GM19193 (cell line): ENCODE measurements at regions not wholly inside any gene's neighbourhood (a gene's known extent, or its start where the extent isn't known, plus 50 kb on each side); places are given as distances from the start of the nearest gene placed in this dataset.
A peak's percentile ranks its signal among the peaks of the same experiment; 100 is the strongest.

Experiments
- POLR2A ChIP-seq: IDR thresholded peaks from 4 replicates; pipeline ENCODE4 v1.6.1; 2011; ENCODE audit not compliant: insufficient read depth, insufficient read length; ENCODE audit errors: extremely low read depth

DNA sequence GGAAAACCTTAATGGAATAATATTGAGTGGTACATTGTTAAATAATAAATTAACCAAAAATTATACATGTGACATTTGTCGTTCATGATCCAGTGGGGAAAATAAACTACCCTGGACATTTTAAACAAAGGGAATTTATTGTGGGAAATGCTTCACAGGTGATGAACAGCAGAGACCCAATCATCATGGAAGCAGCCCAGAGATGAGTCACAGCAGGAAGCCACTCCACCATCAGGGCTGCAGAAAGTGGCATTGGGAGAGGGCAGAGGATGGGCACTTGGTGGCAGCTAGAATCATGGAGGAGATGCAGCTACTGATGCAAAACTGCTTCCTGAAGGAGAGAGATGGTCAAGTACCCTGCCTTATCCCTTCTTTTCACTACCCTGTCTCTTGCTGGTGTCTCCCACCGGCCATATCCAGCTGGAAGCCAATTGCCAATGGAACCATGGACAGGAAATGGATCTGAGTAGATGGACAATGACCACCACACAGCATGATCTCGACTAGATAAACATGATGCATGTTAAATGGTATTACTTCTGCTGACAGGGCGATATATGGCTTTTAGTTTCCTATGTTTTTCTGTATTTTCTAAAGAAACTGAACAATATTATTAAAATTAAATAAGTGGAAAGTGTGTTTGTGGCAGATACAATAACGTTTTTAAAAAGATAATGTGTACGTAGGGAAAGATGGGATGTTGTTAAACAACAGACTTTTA, 139.8 kb downstream of the RPIA start:
- no peak for TF ChIP-seq POLR2A

DNA sequence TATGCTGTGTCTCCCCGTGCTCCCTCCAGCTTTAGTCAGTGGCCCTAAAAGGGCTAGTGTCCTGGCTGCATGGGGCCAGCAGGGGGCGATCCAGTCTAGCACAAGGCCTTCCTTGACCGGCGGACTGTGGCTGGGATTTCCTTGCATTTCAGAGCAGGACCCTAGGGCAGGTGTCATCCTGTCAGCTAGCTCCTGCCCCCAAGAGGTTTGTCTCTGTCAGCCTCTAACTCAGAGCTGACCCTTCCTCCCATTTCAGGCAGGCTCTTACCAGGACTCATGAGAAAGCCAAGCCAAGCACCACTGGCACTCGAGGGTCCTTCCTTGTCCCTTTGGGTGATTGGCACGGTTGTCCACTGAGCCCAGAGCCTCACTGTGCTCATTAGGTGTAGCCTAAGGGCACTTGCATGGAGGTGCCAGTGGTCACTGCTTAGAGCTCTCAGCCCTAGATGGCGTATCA, 140.3 kb downstream of the RPIA start:
- peak; percentile 58 for TF ChIP-seq POLR2A

DNA sequence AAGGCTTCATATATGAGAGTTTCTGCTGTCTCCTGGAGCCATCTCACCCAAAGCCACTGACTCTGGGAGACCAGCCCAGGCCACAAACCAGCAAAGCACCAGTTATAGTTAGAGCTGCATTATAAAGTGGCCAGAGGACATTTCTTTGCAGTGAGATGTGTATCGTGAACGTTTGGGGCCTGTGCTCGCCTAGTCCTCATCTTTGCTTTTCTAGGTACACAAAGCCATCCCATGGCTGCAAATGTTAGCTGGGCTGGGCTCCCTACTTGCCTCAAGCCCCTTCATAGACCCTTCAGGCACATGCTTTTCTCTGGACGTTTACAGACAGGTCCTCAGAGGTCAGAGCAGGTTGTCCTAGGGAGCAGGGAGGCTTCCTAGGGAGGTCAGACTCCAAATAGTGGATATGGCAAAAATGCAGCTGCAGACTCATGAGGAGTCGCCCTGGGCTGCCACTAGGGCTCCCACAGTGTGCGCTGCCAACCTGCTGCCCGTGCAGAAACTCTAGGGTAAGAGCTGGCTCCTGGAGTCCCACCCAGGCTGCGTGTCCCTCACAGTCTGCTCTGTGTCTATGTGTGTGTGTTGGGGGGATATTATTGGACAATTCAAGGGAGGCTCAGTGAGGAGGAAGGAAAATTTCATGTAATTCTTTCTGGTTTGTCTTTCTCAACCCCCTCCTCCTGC, 141.0 kb downstream of the RPIA start:
- TF ChIP-seq POLR2A = peak; percentile 76

DNA sequence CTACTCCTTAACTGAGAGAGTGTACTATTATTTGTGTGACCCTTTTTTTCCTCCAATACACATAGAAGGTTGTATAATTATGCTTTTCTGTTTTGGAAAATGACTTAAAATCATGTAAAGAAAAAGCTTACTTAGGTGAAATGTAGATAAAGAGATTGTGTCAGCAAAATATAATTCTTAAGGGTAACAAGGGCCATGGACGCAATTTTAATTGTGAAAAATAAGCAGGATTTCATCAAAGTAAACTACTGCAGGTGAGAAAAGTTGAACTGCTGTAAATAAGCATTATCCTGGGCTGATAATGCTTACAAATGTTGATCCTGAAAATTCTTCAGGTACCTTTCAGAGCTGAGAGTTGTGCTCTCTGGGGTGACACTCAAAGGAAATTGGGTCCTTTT, 141.5 kb downstream of the RPIA start:
- TF ChIP-seq POLR2A = no peak

DNA sequence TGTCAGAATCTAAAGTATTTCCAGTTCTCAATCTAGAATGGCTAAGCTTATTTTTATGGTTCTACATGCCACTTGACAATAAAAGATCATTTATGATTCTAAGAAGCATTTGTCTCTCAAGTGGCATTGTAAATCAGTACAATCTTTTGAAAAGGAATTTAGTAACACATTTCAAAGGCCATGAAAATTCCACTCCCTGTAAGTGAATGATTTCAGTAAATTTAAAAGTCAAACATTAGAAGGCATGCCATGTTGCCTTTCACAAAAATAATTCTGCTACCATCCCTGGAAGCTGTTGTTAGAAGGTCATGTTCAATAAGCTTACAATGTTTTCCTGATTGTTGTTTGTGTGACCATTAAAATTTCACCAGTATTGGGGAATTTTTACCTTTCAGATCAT, 142.9 kb downstream of the RPIA start:
- no peak for TF ChIP-seq POLR2A

DNA sequence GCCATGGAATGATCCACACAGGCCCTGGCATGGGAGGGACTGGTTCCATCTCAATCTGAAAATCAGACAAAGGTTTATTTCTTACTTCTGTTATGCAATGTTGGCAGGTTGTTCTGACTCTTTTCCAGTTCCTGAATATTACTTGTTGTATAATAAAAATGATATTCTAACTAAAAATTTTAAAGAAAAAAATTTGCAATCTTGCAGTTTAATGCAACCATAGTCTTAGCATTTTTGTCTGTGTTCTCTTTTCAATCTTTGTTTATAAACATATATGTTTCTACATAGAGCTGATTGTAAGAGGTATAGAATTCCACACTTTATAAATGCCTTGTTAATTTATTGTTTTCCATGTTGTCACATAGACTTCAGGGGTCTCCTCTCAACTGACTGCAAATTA, 143.4 kb downstream of the RPIA start:
- TF ChIP-seq POLR2A = peak; percentile 35

DNA sequence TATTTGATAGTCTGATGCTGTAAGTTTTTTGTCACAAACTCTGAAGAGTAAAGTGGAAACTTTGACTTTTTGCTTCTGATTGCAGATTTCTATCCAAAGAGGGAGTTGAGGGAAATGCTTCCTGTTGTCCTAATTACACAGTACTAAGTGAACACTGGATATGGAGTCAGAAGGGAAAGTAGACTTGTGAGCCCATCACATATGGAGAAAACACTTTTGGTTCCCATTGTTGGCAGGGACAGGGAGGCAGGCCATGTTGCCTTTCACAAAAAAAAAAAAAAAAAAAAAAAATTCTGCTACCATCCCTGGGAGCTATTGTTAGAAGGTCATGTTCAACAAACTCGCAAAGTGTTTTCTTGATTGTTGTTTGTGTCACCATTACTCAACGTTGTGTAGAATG, 144.3 kb downstream of the RPIA start:
- TF ChIP-seq POLR2A = no peak

DNA sequence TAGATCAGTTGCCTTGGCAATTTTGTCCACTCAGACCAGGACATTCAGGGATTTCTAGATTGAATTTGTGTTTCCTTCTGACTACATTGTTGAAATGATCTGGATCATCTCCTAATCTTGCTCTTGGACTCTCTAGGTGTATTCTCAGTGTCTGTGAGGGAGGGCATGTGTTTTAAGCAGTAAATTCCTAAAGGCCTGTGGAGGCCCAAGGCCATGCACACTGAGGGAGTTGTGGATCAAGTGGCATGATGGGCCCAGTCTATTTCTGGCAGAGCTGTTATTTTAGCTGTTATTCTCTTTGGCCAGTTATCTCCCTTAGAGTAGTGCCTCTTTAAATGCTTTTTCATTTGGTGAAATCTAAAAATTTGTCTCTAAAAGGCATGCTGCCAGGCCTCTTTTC, 144.9 kb downstream of the RPIA start:
- no peak for TF ChIP-seq POLR2A

DNA sequence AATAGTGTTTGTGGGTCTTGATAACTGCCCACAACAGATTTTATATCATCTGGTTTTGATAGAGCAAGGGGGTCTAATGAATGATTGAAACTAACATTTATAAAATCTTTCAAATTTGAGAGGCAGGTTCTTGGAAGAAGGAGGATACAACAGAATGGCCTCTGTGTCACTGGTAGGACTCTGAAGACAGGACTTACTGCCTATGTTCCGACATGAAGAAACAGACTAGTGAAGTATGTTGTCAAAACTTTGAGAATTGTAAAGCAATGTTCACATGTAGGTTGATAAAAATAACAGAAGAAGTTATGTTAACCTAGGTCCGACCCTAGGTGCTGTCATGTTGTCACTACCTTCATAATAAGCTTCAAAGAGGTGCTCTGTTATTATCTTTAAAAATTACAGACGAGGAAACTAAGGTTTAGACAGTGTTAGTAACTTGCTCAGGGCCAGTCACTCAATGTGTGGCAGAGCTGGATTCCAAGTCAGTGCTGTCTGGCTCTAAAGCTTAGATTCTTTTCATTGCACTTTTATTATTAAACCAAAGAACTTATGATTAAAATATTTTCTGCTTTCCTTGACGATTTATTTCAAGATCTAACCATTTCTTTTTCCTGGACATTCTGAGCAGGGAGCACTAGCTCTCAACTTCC, 146.2 kb downstream of the RPIA start:
- TF ChIP-seq POLR2A = no peak

DNA sequence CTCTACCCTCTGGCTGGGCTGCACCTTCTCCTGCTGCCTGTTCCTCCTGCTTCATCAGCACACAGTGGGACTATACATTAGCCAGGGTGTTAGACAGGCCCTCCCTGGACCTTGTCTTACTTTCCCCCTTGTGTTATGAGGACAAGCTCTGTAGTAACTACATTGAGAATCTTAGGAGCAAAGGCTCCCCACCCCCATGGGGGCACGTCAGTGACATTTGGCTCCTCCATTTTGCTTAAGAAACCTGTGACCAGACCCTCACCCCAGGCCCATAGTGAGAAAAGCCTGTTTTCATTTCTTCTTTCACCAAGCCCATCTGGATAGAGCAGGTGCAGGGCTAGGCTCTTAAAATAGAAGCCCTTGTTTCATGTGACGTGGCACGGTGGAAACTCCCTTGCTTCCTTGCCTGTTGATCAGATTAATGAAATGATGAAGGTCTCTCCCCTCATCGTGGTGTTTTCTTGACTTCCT, 146.7 kb downstream of the RPIA start:
- peak; percentile 82 for TF ChIP-seq POLR2A

DNA sequence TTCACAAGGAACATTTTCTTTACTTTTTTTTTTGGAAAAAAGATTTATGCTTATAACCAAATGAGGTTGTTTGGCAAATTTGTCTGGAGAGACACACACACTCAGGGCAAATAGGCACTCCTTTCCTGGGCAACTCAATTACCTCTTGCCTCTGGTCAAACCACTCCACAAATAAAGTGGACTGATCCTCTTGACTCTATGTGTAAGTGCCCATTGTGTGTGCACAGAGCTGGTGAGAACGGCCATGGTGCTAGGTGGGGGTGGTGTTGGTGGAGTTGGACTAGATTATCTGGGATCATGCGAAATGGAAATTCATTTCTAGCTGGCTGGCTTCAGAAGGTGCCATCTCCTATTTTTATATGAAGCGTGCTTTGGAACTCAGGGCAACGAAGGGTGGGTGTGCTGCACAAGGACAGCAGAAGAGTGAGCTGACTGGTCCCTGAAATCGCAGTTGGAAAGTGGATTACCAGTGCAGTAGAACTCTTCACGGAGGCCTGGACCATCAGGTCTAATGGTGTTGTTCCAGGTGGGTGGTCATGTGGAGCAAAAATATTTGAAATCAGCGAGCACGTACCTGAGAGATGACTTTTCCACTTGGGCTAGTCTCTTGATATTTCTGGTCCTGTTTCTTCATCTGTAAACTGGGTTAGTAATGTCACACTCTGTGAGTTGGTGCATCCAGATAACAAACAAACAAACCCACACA, 149.9 kb downstream of the RPIA start:
- peak; percentile 54 for TF ChIP-seq POLR2A

DNA sequence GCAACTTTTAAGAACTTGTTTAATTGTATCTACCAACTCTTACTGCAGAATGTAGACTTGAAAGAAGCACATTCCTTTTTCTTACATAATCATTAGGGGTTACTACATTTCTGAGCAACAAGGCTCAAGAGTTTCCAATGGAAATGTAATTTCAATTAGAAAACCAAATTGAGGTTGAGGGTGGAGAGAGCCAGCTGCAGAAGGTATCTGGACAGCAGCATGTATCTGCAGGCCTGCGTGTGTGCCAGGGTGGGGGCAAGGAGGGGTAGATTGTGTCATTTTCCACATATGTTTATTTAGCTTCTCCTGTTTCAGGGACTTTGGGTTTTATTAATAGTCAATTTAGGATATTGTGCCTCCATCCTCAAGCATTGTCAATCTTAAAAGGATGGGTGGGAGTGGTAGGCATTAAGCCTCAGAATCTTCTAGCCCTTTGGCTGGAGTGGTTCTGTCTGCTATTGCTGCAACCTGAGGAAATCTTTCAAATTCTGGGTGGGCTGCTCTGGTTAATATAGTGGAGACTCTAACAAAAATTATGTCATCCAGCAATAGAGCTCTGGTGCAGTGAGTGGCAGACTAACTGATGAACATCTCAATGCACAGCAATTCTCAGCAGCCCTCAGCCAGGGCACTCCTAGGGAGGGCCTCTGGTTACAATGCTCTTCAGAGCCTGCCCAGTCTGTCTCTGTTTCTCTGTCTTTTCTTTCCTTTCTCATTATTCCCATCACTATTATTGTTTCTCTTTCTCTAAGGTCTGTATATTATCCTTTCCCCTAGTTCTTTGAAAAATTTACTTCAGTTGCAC, 151.4 kb downstream of the RPIA start:
- TF ChIP-seq POLR2A = peak; percentile 47

DNA sequence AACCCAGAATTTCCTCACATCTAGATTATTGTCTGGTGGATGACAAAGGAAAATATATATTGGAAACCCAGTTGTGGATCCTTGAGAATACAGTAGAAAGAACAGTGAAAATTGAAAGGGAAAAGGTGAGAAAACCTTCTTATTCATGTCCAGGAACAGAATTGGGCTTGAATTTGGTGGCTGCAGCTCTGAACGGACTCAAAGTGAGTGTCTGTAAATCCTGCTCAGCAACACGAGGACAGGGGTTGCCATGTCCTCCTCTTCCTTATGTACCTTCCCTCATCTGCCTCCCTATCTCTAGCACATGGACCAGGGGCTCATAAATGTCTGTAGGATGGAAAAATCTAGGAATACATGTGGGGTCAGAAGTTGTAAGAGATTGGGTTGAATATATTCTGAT, 152.2 kb downstream of the RPIA start:
- TF ChIP-seq POLR2A = no peak

DNA sequence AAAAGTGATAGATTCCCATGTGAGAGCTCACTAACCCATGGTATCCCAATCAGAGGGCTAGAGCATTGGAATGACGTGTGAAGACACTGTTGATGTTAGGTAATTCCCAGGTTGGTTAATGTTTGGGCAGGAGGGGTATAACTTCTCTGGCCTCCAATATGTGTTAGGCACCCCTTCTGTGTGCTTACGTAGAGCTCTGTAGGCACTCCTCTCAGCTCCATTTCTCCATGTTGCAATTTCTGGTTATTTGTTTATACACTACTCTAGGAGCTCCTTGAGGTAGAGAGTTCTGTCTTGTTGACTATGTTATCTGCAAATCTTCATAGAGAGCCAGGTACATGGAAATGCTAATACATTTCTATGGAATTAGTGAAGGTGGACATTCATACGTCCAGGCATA, 153.5 kb downstream of the RPIA start:
- TF ChIP-seq POLR2A = no peak

DNA sequence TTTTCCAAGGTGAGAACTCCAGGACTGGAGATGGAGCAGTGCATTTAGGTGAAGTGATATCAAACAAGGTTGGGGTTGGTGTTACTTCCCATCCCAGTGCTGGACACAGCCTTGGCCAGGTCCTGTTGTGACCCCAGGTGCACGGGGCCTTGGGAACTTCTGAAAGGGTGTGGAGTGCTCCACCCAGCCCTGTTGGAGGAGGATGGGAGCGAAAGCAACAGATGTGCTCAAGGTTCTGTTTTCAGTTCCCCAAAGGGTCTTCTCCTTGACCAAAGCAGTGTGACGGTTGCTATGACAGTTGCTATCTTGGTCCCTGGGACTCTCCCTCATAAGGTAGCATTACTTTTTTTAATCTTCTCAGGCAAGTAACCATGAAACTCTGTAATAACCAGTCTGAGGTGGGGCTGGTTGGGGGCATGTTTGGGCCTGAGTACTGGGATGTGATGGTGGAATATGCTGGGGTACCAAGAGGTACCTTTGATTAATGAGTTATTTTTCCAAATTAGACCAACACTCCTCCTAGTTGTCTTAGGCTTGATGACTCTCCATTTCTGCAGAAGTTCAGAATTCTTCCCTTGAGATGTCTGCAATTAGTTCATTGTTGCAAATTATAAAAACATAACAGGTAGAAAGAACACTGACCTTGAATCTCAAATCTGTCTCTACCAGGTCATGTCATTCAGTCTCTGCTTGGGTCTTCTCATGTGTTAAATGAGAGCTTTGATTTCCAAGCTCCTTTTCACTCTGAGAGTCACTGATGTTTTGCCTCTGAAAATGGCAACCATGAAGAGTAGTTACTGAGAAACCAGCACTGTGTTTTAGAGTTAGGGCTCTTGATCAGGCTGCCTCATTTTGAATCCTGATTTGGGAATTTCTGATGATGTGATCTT, 154.5 kb downstream of the RPIA start:
- TF ChIP-seq POLR2A = peak; percentile 76
